GM18519 (cell line): ENCODE measurements at regions not wholly inside any gene's neighbourhood (a gene's known extent, or its start where the extent isn't known, plus 50 kb on each side); places are given as distances from the start of the nearest gene placed in this dataset.

Experiments used
- ATAC-seq: cut with Tn5 transposase; IDR thresholded peaks from one replicate; pipeline ENCODE4 v1.9.1; 2021; ENCODE audit warnings: mild to moderate bottlenecking, moderate library complexity; ENCODE audit not compliant: unreplicated experiment, low FRiP score

DNA sequence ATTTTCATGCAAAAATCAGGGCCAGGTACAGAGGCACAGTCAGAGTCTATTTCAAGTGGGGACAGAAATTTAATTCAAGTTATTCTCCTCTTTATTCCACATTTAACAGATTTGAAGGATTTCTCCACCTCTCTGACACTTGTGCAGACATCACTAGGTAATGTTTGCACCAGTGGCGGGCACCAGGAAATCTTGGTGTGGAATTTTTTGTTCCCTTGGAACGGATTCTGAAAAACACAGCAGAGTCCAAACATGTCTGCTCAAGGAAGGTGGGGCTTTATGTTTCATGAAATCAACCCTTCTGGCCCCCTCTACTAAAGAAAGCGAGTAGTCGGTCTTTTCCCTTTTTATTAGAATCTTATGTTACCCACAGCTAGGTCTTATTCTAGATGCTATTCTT, 271.2 kb upstream of the MDFIC2 start:
- ATAC-seq = no peak

DNA sequence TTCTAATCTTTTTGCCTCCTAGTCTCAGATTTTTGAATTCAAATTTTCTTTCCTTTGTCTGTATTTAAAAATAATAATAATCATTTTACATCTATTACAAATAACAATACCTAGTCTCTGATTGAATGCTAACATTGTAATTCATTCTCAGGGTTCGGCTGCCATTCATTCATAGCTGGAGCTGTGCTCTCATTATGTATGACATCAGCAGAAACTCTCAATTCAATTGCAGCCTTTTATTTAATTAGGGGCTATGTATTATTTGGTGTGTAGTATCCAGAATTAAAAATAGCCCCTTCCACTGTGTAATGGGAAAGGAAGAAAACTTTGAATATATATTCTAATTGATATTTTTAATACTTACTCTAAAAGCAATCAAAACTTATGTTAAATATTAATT, 270.4 kb upstream of the MDFIC2 start:
- no peak for ATAC-seq

DNA sequence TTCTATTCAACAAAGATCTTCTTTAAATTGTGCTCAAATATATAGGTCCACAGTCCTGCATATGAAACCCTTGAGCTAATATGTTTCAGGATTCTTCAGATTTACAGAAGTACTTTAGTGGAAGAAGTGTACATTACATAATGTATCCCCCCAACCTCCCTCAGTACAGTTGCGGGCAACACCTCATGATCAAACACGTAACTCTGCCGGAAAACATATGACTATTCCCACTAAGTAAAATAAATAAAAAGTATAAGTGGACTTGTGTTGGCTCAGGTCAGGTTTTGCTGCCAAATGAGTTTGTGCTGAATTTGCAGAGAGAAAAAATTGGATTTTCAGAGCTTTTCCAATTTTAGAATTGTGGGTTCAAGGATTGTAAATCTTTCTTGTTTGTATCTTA, 267.6 kb upstream of the MDFIC2 start:
- no peak for ATAC-seq

DNA sequence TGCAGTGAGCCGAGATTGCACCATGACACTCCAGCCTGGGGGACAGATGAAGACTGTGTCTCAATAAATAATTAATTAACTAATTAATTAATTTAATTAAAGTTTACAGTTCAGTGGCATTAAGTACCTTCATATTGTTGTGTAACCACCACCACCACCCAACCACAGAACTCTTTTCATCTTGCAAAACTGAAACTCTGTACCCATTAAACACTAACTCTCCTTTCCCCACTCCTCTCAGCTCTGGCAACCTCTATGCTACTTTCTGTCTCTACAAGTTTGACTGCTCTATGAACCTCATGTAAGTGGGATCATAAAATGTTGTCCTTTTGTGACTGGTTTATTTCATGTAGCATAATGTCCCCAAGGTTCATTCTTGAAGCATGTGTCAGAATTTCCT, 259.3 kb upstream of the MDFIC2 start:
- ATAC-seq = no peak

DNA sequence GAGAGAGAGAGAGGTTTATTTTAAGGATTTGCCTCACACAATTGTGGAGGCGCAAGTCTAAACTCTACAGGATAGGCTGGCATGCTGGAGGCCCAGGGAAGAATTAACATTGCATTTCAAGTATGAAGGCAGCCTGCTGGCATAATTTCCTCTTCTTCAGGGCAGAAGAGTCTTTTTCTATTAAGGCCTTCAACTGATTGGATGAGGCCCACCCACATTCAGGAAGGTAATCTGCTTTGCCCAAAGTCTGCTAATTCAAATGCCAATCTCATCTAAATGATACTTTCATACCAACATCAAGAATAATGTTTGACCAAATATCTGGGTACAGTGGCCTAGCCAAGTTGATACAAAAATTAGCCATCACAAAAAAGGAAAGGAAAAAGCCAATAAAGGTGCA, 258.1 kb upstream of the MDFIC2 start:
- no peak for ATAC-seq

DNA sequence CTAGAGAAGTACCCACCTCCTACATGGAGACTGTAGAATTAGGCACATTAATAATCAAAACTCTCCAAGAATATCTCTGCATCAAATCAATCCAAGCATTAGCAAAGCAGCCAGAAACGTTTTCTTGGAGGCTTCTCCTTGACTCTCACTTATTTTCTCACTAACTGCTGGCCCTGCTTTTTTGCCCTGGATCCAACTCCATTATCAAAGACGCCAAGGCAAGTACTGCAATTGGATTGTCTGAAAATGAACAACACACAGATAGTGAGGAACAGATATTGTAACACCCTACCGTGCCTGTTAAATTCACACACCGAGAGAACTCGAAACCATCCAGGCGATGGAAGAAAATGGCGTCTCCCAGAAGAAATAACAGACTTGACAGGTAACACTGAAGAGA, 256.2 kb upstream of the MDFIC2 start:
- no peak for ATAC-seq

DNA sequence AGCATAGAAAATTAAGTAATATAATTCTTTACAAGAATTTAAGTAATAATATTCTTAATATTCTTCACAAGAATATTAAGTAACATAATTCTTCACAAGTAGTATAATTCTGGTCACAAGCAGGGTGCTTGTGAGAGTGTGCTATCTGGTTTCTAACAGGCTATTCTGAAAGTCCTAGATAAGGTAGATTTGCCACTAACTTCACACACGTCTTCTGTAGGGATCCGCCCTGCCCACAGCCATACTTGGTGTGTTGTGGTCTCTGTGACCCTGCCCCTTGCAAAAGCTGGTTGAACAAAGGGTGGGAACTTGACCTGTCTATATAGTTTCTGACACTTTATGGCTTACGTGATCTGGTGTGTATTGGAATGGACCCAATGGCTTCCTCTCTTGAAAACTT, 253.4 kb upstream of the MDFIC2 start:
- ATAC-seq = no peak

DNA sequence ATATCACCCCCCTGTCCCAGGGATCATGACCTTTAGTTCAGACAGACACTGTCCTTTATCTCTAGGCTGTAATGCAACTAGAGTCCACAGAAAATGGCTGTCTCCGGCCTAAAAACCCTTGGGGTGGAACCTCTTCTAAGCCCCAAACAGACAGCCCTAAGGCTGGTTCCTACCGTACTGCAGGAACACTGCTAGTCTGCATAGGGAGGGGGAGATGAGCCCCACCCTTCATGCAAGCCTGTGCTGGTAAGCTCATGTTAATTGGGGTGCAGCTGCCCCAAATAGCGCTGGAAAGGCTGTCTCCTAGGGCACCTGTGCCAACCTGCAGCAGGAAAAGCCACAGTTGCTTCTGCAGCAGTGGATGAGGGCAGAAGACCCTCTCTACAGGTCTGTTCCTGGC, 252.1 kb upstream of the MDFIC2 start:
- no peak for ATAC-seq

DNA sequence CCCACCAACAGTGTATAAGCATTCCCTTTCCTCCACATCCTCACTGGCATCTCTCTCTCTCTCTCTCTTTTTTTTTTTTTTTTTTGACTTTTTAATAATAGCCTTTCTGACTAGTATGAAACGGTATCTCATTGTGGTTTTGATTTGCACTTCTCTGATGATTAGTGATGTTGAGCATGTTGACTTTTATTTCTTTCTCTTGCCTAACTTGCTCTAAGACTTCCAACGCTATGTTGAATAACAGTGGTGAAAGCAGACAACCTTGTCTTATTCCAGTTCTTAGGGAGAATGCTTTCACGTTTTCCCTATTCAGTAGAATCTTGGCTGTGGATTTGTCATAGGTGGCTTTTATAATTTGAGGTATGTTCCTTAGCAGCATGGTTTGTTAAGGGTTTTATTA, 249.4 kb upstream of the MDFIC2 start:
- no peak for ATAC-seq

DNA sequence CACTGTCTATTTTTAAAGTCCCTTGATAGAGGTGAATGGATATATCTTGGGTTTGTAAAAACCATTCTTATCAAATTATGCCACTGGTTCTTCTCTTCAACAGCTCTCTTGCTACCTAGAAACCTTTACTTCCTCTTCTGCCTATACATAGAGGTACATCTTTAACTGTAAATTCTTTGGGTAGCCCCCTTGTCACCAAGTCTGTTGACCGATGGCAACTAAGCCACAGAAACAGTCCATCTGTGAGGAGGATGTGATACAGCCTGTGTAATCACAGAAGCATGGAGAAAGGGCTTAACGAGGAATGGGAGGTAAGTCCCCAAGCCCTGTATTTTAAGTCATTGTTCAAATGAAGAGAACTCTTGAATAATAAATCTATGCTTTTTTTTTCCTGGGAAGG, 246.5 kb upstream of the MDFIC2 start:
- ATAC-seq = no peak

DNA sequence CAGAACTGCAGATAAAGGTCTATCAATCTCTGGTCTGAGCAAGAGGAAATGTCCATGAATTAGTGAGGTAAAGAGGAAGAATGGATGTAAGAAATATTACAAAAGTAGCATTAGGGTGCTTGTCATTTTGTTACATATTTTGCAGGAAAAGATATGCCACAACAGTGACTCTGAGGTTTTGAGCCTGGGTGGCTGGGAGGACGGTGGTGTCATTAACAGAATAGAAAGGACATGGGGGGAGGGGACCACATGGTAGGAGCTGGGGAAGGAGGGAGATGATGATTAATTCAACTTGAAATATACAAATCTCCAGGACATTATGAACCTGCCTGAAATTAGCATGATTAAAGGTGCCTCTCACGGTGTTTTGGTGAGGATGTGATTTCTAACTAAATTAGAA, 245.5 kb upstream of the MDFIC2 start:
- ATAC-seq = no peak

DNA sequence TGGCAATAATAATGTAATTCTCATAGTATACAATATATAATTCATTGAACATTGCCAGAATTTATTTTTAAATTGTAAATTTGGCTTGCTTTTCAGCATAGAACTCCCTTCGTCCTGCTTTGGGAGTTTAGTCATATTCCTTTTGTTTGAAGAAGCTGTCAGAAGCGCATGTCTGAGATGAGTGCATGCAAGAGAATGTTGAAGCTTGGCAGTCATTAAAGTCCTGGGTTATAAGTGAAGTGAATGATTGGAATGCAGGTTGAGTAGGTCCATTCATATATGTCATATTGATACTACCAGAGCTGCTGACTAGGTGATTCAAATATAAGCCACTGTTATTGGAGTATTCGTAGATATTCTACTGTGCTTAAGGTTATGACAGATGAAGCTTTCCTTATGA, 243.6 kb upstream of the MDFIC2 start:
- ATAC-seq = no peak

DNA sequence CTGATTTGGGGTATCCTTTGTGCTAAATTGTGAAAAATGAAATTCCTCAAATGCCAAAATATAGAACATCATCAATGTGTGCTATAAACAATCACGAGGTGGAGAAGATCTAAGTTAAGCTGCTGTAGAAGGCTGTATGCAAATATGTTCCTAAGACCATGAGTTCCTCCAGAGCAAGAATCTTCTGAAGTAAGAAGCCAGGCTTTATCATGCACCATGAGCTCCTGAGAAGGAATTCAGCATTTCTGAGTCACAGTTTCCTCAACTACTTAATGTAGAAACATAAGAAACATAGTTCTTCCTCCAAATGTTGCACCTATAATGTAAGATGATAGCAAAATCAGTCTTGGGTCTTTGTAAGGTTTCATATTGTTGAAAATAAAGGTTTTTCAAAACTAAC, 241.7 kb upstream of the MDFIC2 start:
- ATAC-seq = no peak

DNA sequence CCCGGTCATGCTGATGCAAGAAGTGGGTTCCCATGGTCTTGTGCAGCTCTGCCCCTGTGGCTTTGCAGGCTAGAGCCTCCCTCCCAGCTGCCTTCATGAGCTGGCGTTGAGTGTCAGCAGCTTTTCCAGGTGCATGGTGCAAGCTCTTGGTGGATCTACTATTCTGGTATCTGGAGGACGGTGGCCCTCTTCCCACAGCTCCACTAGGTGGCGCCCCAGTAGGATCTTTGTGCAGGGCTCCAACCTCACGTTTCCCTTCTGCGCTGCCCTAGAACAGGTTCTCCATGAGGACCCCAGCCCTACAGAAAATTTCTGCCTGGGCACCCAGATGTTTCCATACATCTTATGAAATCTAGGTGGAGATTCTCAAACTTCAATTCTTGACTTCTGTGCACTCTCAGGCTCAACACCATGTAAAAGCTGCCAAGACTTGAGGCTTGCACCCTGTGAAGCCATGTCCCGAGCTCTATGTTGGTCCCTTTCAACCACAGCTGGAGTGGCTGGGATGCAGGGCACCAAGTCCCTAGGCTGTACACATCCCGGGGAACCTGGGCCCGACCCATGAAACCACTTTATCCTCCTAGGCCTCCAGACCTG, 238.4 kb upstream of the MDFIC2 start:
- ATAC-seq = peak; percentile 70

DNA sequence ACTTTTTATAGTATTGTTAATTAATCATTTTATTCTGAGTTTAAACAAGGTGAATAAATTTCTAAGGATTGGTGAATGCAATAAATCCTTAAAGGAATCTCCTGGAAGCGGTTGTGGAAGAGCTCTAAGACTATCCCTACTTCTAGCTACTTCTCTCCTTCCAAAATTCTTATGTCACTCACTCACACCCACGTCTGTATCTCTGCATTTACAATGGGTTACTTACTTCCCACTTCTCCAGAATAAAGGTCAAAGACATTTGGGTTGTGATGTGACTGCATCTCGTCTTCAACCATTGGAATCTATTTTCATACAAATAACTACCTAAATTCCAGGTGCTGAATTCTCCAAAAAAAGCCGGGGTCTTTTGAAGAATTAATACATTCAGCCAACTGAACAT, 234.2 kb upstream of the MDFIC2 start:
- no peak for ATAC-seq

DNA sequence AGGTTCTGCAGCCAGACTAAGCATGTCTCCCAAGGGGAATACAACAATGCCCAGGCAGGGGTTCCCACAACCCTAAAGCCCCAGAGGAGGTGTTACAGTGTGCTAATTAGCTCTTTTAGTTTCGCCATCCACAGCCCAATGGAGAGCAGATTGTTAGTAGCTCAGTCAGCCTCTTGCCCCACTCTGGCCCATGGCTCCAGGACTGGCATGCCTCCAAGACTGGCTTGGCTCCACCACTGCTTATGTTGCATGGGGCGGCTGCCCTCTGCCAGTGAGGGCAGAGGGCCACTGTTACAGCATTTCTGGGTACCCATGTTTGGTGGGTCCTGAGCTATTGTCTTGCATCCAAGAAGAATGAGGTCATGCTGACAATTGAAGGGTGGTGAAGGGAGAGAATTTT, 231.1 kb upstream of the MDFIC2 start:
- no peak for ATAC-seq

DNA sequence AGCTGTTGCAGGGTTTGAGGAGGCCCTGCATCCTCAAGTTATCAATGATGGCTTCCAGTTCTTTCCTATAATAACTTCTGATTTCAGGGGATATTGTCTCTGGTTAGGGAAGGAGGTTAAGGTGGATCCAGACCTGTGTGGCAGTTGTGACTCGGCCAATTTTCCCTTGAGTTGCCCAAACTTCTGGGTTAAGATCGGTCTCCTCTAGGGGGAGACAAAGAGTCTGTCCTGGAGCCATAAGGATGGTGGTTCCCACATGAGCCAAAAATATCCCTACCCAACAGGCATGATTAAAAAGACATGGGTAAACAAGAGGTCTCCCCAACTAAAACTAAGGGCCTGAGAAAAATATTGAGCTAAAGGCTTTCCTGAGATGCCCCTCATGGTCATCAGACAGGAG, 227.5 kb upstream of the MDFIC2 start:
- no peak for ATAC-seq

DNA sequence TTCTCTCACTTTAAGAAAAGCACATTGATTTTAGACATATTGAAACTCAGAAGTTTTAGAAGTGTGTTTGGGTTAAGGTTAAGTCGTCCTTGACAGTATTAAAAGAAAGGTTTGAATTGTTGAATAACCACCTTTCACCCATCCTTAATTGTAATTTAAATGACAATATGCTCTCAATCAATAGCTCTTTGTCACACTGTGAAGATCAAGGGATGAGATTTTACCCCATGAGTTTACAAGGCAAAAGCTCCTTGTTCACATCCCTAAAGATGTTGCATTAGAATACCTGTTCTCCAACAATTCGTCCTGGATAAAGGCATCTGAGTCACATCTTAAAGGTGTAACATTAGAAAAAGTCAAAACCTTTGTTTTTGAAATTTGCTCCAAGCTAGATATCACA, 220.4 kb upstream of the MDFIC2 start:
- no peak for ATAC-seq

DNA sequence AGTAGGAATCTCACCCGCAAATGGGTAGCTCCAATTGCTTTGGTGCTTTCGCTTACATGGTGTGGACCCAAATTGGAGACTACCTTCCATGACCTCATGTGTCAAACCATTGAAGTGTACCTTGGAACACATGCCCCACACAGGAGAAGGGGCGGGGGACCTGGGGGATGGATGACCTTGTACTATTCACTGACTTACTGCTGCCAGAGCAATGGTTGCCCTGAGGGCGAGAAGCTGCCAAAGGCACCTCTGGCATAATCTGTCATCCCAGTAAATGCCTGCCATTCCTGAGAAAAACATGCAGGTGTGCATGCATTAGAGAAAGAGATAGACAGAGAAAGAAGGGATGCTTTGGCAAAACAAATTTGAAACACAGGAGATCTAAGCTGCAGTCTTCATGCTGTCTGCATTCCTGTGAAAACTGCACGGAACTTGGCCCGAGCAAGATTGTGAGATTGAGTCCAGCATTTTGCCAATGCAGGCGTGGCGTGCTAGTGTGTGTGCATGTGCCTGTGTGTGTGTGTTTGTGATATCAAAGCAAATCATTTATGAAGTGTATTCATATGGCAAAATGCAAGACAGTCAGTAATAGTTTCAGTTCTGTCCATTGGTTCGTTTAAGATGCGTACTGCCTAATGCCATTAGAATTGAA, 219.5 kb upstream of the MDFIC2 start:
- no peak for ATAC-seq

DNA sequence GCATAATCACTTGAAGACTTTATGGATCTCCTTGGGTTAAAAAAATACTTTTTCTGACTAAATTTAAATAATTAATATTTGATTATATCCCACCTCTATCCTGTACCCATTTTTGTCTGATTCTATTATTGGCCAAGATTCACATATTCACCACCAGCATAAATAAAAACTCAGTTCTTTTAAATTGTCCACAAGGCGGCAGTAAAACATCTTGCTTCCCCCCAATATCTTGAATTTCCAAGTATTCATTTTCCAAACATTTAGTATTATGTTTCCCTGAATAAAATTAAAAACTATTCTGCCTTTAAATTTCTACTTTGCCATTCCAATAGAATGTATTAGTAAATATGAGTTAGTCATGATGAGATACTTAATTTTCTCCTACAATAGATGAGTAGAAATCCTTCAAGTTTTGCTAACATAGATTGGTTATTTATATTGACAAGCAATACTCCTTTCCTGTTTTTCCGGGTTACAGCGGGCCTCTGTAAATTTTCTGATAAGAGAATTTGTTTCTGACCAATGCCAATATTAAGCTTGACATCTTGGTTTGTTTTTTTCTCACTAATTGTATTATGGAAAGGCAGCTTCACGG, 218.7 kb upstream of the MDFIC2 start:
- ATAC-seq = no peak

DNA sequence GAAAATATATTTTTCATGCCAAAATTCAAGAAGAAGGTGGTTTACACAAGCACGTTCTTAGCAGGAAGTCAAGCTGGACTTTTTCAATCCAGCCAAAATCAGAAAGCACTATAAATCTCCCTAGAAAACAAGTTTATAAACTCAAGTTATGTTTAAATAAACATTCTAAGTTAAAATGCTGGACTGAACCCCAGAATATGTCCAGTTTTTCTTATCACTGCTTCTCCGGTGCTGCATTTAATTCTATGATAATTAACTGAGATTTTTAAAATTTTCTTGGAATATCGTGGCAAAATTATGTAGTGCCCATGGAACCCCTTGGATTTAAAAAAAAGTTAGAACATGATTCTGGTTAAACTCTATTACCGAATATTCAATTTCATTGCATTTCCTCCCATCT, 218.2 kb upstream of the MDFIC2 start:
- no peak for ATAC-seq

DNA sequence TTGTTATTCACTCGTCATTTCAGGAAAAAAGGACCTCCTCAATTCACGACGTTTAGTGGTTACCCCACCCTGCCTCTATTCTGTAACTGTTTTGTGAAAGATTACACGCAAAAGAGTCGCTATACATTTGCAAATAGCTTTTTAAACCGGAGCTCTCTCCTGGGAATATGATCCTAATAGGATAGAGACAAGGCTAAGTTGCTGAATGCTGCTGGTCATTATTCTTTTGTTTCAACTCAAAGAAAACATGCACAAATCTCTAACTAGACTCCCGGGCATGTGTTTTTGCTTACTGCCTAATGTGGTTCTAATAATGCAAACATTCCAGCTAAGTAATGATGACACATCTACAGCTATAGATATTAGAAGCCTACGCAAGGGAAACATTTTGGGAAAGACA, 214.6 kb upstream of the MDFIC2 start:
- no peak for ATAC-seq
